WTC11 (cell line): ENCODE measurements at regions not wholly inside any gene's neighbourhood (a gene's known extent, or its start where the extent isn't known, plus 50 kb on each side); places are given as distances from the start of the nearest gene placed in this dataset.

Experiments used
- ATAC-seq: fragments of 200-7000 bp; cut with Tn5 transposase; 2 replicates; pipeline ENCODE4 v1.10.0; 2021; ENCODE audit warnings: mild to moderate bottlenecking, moderate library complexity
- CTCF ChIA-PET: fragments of 300-600 bp; sonication (Branson Sonifier 250); formaldehyde crosslinking; loops from one replicate; lab custom pipeline; 2021; ENCODE audit warnings: antibody characterized with exemption; lab: Charles Lee
- POLR2A ChIA-PET: fragments of 350-600 bp; sonication (Branson Sonifier 250); formaldehyde crosslinking; loops from one replicate; lab custom pipeline; 2021; ENCODE audit warnings: antibody characterized with exemption; lab: Charles Lee
- DNase-seq: peaks from one replicate; pipeline ENCODE4 v3.0.0; 2021; ENCODE audit warnings: low spot score
- H3K27ac Mint-ChIP-seq: 2 replicates; pipeline ENCODE4 v1.8.0; 2021; ENCODE audit warnings: mixed read lengths
- H3K27me3 Mint-ChIP-seq: 2 replicates; pipeline ENCODE4 v1.8.0; 2021; ENCODE audit warnings: low read depth, mild to moderate bottlenecking, moderate library complexity, mixed read lengths
- H3K36me3 Mint-ChIP-seq: 2 replicates; pipeline ENCODE4 v1.8.0; 2021; ENCODE audit warnings: mixed read lengths
- H3K4me1 Mint-ChIP-seq: 2 replicates; pipeline ENCODE4 v1.8.0; 2022; ENCODE audit warnings: mixed read lengths
- H3K4me3 Mint-ChIP-seq: 2 replicates; pipeline ENCODE4 v1.8.0; 2021; ENCODE audit warnings: mild to moderate bottlenecking, moderate library complexity, mixed read lengths
- H3K9me3 Mint-ChIP-seq: 2 replicates; pipeline ENCODE4 v1.8.0; 2021; ENCODE audit warnings: mixed read lengths
- CREB1 ChIP-seq: sonication (generic); formaldehyde crosslinking; IDR thresholded peaks from 2 replicates; pipeline ENCODE4 v1.8.0; 2023; ENCODE audit warnings: mild to moderate bottlenecking, missing genetic modification reagents
- CREM ChIP-seq: sonication (generic); formaldehyde crosslinking; IDR thresholded peaks from 2 replicates; pipeline ENCODE4 v1.8.1; 2022; ENCODE audit warnings: mild to moderate bottlenecking, missing genetic modification reagents, moderate library complexity
- GRHL2 ChIP-seq: fragments of 250-450 bp; sonication (Bioruptor Pico); IDR thresholded peaks from 2 replicates; pipeline ENCODE4 v1.8.0; 2022; ENCODE audit warnings: mild to moderate bottlenecking, moderate library complexity; ENCODE audit not compliant: insufficient replicate concordance, severe bottlenecking
- MAX ChIP-seq: sonication (generic); formaldehyde crosslinking; IDR thresholded peaks from 2 replicates; pipeline ENCODE4 v1.8.0; 2022; ENCODE audit warnings: mild to moderate bottlenecking, missing genetic modification reagents
- NFATC4 ChIP-seq: fragments of 250-450 bp; sonication (Bioruptor Pico); IDR thresholded peaks from 2 replicates; pipeline ENCODE4 v1.9.0; 2021; ENCODE audit warnings: mild to moderate bottlenecking
- NFYB ChIP-seq: sonication (generic); formaldehyde crosslinking; conservative IDR thresholded peaks from 2 replicates; pipeline ENCODE4 v1.8.0; 2022; ENCODE audit warnings: low read depth, missing genetic modification reagents
- NR3C1 ChIP-seq: sonication (generic); formaldehyde crosslinking; conservative IDR thresholded peaks from 2 replicates; pipeline ENCODE4 v1.8.1; 2023; ENCODE audit warnings: low read depth, mild to moderate bottlenecking, missing genetic modification reagents
- RELA ChIP-seq: sonication (generic); formaldehyde crosslinking; IDR thresholded peaks from 2 replicates; pipeline ENCODE4 v1.8.1; 2022; ENCODE audit warnings: missing genetic modification reagents, mild to moderate bottlenecking, borderline replicate concordance
- TEAD4 ChIP-seq: sonication (generic); formaldehyde crosslinking; IDR thresholded peaks from 2 replicates; pipeline ENCODE4 v1.8.0; 2022; ENCODE audit warnings: mild to moderate bottlenecking, missing genetic modification reagents
- ZNF138 ChIP-seq: sonication (generic); formaldehyde crosslinking; conservative IDR thresholded peaks from 2 replicates; pipeline ENCODE4 v1.8.1; 2022; ENCODE audit warnings: mild to moderate bottlenecking, moderate library complexity, missing genetic modification reagents

- DNase-seq (no peak), ATAC-seq (no peak)
- H3K4me1 Mint-ChIP-seq: peaks cover 18% of the 10 kb centered on the region
- CTCF ChIA-PET: no interaction called here
- H3K36me3 Mint-ChIP-seq: no peaks in the 10 kb centered on the region
- POLR2A ChIA-PET: no interaction called here
- H3K27me3 Mint-ChIP-seq: no peaks in the 10 kb centered on the region; the same call in 1 of the 2 replicates
- no peak overlapping the region; the same call in 1 of the 2 replicates for H3K27ac Mint-ChIP-seq
- H3K9me3 Mint-ChIP-seq: no peaks in the 10 kb centered on the region
- TF ChIP-seq NFYB (no peak), CREM (no peak), NR3C1 (CRISPR knock-in tag) (no peak), TEAD4 (CRISPR knock-in tag) (no peak), ZNF138 (CRISPR knock-in tag) (no peak), RELA (CRISPR knock-in tag) (no peak), NFATC4 (no peak), MAX (CRISPR knock-in tag) (no peak), CREB1 (CRISPR knock-in tag) (no peak), GRHL2 (no peak)
- H3K4me3 Mint-ChIP-seq: no peak overlapping the region
These were observed 52.9 kb upstream of the ROBO2 start for GRCh38 chr3:76986876-76987474.
